GM19452 (cell line): ENCODE measurements at regions not wholly inside any gene's neighbourhood (a gene's known extent, or its start where the extent isn't known, plus 50 kb on each side); places are given as distances from the start of the nearest gene placed in this dataset.
A peak's percentile ranks its signal among the peaks of the same experiment; 100 is the strongest.
"Not testable (repeated sequence)": the region's sequence is repeated elsewhere in the genome, so short reads cannot be mapped to it uniquely, and the experiment has no call there.

Experiments used
- ATAC-seq: cut with Tn5 transposase; IDR thresholded peaks from one replicate; pipeline ENCODE4 v1.9.1; 2021; ENCODE audit not compliant: unreplicated experiment

GRCh38 chr15:38117781-38118180 is 134.9 kb upstream of the SPRED1 start:
- ATAC-seq, result no peak

GRCh38 chr15:38119865-38120264 is 132.8 kb upstream of the SPRED1 start:
- not testable (repeated sequence) for ATAC-seq

DNA sequence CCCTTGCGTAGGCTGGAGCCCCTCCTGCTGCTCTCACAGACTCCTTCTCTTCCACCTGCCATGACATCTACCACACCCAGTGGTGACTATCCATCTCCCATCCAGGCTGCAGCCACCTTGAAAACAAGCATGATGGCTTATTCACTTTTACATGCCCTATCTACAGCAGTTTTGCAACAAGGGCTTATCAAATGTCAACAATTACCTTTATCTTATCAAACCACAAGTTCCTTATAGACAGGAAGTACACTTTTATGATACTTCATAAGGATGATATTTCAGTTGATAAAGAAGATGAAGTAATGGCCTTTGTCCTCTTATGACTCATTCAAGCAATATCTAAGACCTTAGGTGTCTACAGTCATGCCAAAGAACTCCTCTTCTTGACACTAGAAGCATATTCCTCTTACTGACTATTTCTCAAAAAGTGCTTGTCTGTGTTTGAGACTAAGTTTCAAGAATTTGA is 125.3 kb upstream of the SPRED1 start:
- no peak for ATAC-seq

DNA sequence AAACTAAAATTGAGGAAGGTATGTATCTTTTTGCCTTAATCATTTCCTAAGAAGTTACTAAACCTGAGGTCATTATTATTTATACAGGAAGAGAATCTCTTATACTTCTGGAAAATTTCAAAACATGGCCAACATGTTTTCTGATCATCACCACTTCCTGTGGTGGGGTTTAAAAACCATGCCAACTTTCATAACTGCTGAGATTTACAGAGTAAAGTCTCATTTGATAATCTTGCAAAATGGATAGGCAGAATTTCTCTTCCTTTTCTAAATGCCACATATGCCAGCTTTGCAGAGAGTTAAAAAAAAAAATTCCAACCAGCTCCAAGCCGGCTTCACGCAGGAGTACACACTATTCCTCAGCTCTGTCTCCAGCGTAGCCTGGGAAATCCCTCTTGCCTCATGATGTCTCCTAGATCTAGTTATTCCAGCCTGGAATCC is 124.3 kb upstream of the SPRED1 start:
- no peak for ATAC-seq

DNA sequence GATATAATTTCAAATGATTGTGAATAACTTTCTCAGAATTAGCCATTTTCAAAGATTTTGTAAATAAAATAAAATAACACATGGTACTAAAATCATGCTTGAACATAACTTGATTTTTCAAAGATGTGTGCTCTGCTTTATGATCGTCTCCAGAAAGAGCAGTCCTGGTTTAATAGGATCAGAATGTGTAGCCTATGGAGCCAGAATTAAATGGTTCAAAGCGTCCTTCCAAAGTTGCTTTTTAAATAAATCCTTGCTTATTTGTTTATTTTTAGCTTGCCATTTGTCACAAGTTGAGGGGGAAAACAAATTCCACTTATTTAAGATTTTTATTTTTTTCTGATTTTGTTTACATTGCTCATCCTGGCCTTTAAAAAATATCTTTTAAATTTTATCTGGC is 123.7 kb upstream of the SPRED1 start:
- ATAC-seq, result no peak

GRCh38 chr15:38129531-38130204 is 123.0 kb upstream of the SPRED1 start:
- ATAC-seq, result peak; percentile 73

- ATAC-seq, result peak; percentile 34
These were observed 122.5 kb upstream of the SPRED1 start for GRCh38 chr15:38130205-38130567.

DNA sequence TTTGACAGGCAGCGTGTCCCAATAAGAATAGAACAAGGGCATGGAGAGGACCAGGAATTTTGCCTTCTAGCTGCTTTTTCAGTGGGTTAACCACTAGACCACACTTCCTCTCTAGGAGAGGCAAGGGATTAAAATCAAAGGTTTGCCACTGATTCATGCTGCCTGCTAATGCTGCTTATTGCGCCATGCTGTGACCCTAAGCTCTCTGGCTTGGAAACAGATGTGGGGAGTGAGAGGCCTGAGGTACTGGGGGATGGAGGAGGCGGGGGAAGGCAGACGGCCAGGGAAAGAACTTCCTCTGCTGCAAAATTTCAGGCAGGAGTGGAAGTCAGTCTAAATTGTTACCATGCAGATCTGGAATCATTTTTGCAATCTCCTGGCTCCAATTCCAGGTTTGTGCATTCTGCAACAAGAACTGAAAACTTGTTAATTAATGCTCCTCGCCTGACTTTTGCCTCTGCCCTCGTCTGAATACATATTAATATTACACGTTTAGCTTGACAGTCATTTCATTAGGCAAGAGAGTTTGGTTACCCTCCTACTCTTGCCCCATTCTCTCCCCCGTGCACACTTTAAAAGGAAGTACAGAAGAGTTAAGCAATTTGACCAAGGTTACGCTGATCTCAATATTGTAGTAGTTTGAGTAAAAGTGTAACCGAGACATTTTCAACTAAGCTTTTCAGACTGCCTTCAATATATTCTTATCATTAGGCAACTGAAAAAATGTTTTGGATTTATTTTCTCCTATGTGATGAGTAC is 121.7 kb upstream of the SPRED1 start:
- ATAC-seq, result peak; percentile 44

- no peak for ATAC-seq
These were observed 118.4 kb upstream of the SPRED1 start for GRCh38 chr15:38134252-38134651.

- ATAC-seq, result not testable (repeated sequence)
These were observed 110.4 kb upstream of the SPRED1 start for GRCh38 chr15:38142195-38142594.

- no peak for ATAC-seq
These were observed 107.7 kb upstream of the SPRED1 start for GRCh38 chr15:38144921-38145320.

GRCh38 chr15:38145651-38146111 is 107.0 kb upstream of the SPRED1 start:
- no peak for ATAC-seq

- no peak for ATAC-seq
These were observed 105.4 kb upstream of the SPRED1 start for GRCh38 chr15:38147246-38147645.

GRCh38 chr15:38148471-38148870 is 104.2 kb upstream of the SPRED1 start:
- no peak for ATAC-seq

- no peak for ATAC-seq
These were observed 103.3 kb upstream of the SPRED1 start for GRCh38 chr15:38149315-38149714.

- ATAC-seq, result no peak
These were observed 102.5 kb upstream of the SPRED1 start for GRCh38 chr15:38150148-38150547.

GRCh38 chr15:38150794-38151193 is 101.8 kb upstream of the SPRED1 start:
- ATAC-seq, result no peak

GRCh38 chr15:38153781-38154180 is 98.9 kb upstream of the SPRED1 start:
- no peak for ATAC-seq

GRCh38 chr15:38154255-38154654 is 98.4 kb upstream of the SPRED1 start:
- no peak for ATAC-seq

GRCh38 chr15:38154837-38155236 is 97.8 kb upstream of the SPRED1 start:
- ATAC-seq, result no peak

- no peak for ATAC-seq
These were observed 89.0 kb upstream of the SPRED1 start for GRCh38 chr15:38163658-38164057.

- ATAC-seq, result no peak
These were observed 88.6 kb upstream of the SPRED1 start for GRCh38 chr15:38164061-38164460.
